HG03442 (cell line): ENCODE measurements at regions not wholly inside any gene's neighbourhood (a gene's known extent, or its start where the extent isn't known, plus 50 kb on each side); places are given as distances from the start of the nearest gene placed in this dataset.
"Not testable (repeated sequence)": the region's sequence is repeated elsewhere in the genome, so short reads cannot be mapped to it uniquely, and the experiment has no call there.

Source experiments
- ATAC-seq: cut with Tn5 transposase; IDR thresholded peaks from one replicate; pipeline ENCODE4 v1.9.1; 2021; ENCODE audit warnings: mild to moderate bottlenecking, moderate library complexity; ENCODE audit not compliant: unreplicated experiment

DNA sequence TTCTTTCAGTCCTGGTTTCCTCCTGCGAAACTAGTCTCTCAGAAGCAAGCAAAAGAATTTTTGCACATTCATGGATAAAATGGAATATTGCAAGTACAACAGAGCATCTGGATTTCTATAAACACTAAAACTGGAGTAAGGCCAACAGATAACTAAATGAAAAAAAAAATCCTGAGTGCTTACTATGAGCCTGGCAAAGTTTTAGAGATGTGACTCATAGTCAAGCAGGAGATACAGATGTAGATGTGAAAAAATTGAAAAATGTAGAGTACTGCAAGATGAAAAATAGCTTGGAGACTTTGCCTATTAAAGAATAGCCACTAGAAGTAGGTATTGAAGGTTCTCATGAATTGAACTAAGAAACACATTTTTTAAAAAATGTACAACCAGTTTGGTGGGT, 397.4 kb downstream of the OTOL1 start:
- ATAC-seq: no peak

DNA sequence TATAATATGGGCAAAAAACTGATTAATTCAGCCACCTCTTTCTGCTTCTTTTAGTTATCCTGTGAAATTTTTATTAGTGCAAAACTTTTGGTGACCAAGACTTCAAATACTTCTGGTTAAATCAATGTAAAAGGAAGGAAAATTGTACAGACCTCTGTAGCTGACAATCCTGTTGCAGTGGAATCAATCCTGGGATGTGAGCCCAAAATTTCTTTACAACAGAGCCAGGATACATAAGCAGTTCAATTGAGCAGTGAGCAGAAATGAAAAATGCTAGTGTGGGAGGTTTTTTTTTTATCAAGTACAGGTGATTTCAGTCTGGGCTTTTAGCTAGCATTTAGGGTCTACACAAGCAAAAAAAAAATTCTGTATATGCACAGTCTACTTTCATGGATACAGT, 398.0 kb downstream of the OTOL1 start:
- no peak for ATAC-seq

DNA sequence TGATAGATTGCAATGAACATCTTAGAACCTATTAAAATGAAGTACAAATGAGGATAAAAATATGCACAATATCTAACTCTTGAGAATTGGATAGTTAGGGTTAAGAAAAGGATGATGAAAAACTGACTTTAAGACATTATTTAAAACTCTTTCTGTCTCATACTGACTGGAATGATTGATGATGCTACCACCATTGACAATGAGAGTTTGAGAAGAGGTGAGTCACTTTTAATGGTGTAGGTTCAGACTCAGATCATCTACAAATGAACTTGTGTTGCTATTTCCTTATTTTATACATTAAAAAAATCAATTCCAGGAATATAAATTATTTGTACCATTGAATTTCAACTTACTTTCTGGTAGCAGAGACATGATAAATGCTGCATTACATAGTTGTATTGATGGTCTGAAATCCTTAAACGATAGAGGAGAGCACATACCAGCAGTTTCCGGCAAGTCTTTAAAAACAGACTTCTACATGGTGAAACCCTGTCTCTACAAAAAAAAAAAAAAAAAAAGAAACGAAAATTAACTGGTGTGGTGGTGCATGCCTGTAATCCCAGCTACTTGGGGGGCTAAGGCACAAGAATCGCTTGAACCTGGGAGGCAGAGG, 409.0 kb downstream of the OTOL1 start:
- ATAC-seq: no peak

DNA sequence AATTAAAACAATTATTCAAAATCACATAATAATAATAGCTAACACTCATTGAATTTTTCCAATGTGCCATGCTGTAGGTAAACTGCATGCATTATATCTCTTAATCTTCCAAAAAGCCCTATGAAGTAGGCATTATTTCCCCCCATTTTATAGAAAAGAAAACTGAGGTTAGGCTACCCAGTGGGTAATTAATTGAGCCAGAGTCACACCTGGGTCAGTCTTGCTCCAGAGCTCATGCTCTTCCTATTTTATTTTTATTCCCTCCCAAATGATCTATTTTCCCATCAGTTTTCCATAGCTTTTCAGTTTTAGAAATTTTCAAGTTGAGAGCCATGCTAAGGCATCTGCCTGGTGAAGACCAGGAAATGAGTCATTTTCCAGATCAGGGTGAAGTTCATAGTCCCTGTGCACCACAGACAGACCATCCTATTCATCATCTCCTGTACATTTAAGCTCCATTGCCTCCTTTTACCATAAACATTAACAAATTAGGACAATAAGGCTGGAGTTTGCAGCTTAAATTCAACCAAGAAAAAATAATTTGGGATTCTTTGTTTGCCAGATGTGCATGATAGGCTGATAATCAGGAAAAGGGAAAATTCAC, 417.3 kb downstream of the OTOL1 start:
- no peak for ATAC-seq

DNA sequence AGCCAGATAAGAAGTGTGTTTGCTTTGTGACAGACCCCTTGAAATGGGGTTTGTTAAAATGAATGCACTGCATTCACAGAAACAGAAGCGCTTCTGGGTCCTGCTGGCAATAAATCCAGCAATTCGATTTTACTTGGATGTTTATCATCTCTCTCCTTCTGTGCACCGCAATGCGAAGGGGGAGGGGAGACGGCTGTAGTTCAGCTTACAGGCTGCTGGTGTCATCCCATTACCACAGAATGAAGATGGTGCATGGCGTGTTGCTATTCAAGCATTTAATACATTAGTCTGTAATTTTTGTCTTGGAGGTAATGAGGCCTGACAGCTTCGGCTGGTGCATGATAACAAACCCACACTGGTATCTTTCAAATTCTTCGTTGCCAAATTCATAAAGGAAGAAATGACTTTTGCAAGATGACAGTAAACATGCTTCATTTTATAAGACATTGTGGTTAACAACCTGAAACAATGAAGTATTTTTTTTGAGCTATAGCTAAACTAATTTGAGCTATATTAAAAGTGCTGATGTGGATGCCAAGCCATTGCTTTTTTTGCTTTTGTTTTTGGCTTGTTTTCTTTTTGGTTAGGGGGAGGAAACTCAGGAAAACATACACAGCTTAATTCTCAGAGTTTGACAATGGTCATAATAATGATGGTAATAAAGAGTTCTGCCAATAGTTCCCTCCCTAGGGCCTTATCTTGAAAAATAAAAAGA, 418.3 kb downstream of the OTOL1 start:
- ATAC-seq: no peak

DNA sequence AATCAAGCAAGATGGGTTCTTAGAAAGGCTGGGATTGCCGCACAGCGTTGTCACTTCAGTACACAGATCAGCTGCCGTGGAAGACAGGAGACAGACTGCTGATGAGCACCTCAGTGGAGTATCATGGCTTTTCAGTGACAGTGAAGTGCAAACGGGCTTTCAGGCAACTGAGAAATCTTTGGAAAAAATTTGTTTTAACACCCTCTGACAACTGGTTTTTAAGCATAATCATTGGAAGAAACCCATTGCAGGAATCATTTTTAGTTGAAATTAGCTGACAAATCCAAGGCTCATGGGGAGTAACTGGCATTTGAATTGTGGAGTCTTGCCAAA, 418.8 kb downstream of the OTOL1 start:
- no peak for ATAC-seq

DNA sequence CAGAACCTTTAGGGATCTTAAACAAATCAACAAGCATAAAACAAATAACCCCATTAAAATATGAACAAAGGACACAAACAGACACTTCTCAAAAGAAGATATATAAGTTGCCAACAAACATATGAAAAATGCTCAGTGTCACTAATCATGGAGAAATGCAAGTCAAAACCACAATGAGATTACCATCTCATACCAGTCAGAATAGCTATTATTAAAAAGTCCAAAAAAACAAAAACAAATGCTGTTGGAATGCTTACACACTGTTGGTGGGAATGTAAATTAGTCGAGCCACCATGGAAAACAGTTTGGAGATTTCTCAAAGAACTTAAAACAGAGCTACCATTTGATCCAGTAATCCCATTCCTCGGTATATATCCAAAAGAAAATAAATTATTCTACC, 423.6 kb downstream of the OTOL1 start:
- no peak for ATAC-seq

DNA sequence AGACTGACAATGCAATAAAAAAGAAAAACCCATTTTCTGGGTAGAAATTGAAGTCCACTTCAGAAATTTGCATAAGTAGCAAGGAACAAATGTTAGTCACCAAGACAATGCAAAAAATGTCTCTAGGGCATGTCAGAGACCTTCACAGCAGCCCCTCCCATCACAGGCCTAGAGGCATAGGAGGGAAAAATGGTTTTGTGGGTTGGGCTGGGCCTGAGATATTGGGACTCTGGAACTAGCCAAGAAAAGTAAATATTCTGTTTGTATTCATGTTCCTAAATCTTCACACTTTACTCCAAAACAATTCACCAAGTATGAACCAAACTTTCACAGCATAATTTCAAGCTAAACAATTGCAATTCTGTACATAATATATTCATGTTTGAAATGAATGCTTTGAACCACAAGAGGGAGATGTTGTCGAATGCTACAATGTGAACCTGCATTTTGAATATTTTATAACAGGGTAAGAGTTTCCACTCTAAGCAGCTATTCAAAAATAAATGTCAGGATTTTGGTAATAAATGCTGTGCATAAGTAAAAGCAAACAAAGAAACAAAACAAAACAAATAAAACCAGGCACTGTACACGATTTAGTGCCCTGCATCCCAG, 429.2 kb downstream of the OTOL1 start:
- ATAC-seq: no peak

DNA sequence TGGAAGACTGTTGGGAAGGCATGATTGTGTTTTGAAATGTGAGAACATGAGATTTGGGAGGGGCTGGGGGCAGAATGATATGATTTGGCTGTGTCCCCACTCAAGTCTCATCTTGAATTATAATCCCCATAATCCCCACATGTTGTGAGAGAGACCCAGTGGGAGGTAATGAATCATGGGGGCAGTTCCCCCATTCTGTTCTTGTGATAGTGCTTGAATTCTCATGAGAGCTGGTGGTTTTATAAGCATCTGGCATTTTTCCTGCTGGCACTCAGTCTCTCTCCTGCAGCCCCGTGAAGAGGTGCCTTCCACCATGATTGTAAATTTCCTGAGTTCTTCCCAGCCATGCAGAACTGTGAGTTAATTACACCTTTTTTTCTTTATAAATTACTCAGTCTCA, 430.5 kb downstream of the OTOL1 start:
- no peak for ATAC-seq

DNA sequence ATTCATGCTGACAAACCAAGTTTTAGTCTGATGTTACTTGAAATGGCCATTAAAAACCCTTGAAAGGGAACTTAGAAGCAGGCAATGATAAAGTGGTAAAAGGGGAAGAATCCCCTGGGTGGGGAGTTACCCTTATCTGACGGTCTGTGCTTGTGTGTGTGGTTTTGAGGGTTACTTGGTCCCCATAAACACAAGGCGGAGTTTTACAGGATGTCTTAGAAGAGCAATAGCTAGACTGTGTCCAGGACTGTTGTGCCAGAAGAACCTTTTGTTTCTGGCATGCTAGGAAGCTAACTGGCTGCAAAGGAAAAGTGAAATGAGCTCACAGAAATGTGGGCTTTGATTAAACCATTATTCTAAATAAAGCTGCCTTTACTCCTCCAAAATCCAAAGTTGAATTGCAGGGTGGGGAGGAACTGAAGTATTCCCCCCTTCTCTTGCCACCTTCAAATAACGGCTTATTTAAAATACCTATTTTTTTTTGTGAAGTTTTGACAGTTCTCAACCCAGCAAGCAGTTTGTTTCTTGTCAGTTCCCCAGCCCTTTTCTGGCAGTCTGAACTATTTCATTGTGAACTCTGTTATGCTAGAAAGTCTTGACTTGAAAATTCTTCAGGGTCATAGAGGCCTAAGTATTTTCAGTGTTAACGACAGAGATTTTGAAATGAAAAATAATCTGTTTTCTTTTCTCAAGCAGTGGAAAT, 443.5 kb downstream of the OTOL1 start:
- no peak for ATAC-seq

DNA sequence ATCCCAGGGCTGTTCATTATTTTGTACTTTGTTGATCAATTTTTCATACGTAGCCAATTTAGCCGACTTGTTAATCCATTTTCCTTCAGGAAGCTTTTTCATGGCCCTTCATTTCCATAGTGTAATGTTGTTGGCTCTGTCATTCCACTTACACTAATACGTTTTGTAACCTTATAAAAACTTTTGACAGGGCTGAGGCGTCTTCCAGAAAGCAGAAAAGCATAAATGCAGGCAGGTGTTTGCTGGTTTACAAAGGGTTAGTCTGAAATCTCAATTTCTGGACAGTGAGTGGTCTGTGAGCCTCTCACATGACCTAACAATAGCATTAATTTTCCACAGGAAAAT, 444.0 kb downstream of the OTOL1 start:
- ATAC-seq: no peak

DNA sequence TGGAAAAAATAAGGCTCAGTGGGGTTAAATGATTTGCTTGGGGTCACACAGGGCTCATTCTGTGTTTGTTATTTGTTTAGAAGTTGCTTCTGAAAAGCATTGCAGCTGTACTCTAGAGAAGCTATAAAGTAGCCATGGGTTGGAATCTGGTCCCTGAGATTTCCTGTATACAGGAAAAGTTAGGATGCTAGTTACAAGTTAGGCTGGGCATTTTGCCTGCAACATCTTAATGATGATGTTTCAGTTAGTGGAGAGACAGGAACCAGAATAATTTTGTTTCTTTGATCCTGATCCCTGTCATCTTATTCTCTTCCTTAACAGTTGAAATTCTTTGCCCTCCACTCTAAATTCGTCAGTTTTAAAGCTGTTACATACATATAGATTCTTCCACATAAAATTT, 445.3 kb downstream of the OTOL1 start:
- ATAC-seq: no peak

DNA sequence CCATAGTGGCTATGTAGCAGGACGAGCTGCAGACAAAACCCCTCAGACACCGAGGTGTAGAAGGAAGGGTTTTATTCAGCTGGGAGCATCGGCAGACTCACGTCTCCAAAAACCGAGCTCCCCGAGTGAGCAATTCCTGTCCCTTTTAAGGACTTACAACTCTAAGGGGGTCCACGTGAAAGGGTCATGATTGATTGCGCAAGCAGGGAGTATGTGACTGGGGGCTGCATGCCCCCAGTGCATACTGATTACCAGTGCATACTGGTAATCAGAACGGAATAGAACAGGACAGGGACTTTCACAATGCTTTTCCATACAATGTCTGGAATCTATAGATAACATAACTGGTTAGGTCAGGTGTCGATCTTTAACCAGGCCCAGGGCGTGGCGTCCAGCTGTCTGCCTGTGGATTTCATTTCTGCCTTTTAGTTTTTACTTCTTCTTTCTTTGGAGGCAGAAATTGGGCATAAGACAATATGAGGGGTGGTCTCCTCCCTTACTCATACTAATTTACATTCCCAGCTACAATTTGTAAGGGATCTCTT, 447.3 kb downstream of the OTOL1 start:
- ATAC-seq: not testable (repeated sequence)

DNA sequence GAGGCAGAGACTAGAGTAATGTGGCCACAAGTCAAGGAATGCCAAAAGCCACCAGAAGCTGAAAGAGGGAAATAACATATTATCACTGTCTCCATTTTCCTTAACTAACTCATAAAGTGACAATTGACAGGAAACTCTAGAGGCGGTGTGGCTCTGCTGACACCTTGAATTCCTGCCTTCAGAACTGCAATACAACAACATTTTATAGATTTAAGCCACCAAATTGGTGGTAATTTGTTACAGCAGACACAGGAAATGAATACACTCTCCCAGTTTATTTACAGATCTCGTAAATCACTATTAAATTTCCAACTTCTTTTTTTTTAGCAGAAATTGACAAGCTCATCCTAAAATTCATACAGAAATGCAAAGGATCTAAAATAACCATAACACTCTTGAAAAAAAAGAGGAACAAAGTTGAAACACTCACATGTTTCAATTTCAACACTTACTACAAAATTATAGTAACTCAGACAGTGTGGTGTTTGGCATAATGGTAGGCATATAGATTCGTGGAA, 449.9 kb downstream of the OTOL1 start:
- no peak for ATAC-seq

DNA sequence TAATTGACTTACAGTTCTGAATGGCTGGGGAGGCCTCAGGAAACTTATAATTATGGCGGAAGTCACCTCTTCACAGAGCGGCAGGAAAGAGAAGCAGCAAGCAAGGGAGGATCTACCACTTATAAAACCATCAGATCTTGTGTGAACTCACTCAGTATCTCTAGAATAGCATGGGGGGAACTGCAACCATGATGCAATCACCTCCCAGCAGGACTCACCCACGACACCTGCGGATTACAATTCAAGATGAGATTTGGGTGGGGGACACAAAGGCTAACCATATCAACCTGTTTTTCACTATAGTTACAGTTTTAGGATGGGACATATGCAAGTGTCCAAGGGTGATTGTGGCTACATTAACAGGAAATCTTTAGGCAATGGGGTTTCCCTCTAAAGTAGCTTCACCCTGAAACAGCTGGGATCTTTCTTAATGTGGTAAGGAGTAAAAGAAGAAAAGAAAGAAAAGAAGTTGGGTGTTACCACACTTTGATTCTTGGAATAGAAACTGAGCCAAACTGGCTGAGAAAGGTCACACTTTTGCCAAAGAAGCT, 453.8 kb downstream of the OTOL1 start:
- no peak for ATAC-seq

DNA sequence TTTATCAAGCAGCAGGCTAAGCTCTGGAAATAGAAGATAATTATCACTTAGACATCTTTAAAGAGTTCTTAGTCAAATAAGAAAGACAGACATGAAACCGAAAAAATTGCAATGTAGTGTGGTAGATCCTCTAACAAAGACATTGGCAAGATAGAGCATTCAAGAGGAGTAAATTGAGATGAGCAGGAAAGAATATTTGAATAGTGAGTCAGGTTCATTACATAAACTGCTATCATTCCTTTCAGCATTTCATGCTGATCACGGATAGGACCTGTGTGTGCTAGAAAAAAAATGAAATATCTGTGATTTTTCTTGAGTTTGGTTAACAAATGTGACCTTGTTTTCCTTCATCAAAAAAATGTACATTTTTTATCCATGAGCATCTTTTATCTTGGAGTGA, 460.9 kb downstream of the OTOL1 start:
- no peak for ATAC-seq

DNA sequence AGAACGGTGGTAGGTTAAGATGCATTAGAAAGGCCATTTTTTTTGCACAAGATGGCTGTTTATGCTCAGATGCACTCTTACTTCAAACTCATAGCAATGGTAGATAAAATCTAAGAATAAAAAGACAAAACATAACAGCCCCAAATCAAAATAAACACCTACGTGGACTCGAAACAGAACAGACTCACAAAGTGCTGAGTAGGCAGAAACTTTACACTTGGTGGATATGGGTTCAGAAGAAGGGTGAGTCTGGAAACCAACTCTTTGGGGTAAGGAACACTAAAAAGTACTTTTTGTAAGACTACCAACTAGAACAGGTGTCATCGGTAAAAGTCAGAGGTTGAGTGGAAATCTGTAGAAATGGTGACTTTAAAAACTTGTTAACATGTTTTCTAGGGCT, 468.2 kb downstream of the OTOL1 start:
- no peak for ATAC-seq

DNA sequence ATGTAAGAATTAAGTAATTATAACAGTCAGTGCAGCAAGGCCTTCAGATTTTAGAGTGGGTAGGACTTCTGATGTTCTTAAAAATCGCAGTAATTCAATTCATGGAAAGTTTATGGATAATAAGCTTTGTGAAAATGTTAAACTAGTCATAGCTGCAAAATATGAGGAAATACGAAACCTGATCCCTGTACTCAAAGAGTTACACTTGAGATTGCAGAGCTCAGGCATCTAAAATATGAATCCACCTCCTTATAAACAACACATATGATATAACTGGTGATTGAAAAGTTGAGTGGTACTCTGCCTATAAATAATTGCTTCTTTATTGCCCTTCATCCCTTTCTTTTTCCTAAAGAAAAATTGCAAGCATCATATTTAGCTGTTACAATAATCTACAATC, 473.3 kb downstream of the OTOL1 start:
- no peak for ATAC-seq

DNA sequence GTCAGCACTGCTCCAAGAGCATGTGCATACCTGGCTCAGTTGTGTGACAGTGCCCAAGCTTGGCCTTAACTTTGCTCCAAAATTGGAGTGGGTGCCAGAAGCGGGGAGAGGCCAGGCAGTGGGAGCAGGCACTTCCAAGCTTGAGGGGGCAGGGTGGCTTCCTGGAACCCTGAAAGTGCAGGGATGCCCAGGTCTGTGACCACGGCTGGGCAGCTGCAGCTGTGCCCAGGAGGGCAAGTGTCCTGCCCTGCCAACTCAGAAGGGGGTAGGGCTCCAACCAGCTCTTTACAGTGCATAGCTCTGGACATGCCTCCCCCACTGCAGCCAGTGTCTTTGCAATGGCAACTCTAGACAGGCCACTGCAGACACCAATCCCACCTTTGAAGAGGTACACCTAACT, 478.6 kb downstream of the OTOL1 start:
- ATAC-seq: no peak

DNA sequence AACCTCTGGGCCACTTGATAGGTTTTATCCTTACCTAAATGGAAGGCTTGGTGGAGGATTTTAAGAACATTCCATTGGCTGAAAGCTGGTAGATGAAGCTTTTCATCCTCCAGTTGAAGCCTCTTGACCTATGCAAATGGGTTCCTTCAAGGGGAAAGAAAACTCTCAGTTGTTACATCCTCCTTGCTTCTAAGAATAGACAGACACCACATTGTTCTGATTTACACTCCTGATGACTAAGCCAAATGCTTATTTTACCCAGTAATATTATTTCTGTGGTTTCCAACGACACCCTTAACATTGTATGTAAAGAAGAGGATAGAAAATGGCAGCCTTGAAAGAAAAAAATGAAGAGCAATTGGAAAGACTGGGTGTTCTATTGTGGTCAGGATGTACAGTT, 480.5 kb downstream of the OTOL1 start:
- peak; percentile 74 for ATAC-seq

DNA sequence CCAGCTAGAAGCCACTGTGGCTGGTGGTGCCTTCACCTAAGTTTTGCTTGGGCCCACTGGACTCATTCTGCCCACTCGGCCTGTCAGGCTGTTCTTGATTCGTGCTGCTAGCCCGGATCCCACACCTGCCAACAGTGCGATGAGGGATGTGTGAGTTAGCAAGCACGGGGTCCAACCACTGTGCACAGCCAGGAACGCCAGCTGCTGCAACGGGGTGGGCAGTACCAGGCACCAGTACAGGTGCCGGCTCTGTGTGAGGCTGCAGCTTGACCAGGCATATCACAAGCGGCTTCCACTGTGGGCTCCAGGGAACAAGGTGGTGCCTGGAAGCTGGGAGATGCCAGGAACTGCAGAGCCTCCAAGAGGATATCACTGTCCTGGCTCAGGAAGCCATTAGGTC, 481.2 kb downstream of the OTOL1 start:
- no peak for ATAC-seq
